Activated T-helper 1 cell treated with anti-CD3 and anti-CD28 coated beads, Interleukin-12 subunit alpha, Interleukin-12 subunit beta, Interleukin-2, Interleukin-4 antibody, amounts not matched to agents 30 ng/mL and 10 ng/mL and 1 ng/mL, durations not matched to agents 14 hours and 24 hours and 36 hours (primary cell): ENCODE measurements at regions not wholly inside any gene's neighbourhood (a gene's known extent, or its start where the extent isn't known, plus 50 kb on each side); places are given as distances from the start of the nearest gene placed in this dataset.
"Not testable (repeated sequence)": the region's sequence is repeated elsewhere in the genome, so short reads cannot be mapped to it uniquely, and the experiment has no call there.

Source experiments
- DNase-seq: peaks from one replicate; pipeline ENCODE4 v3.0.0; 2021; ENCODE audit warnings: low spot score
- H3K27ac Mint-ChIP-seq: one replicate; pipeline ENCODE4 v1.8.0; 2021; ENCODE audit warnings: mild to moderate bottlenecking, mixed read lengths
- H3K27me3 Mint-ChIP-seq: one replicate; pipeline ENCODE4 v1.8.0; 2022; ENCODE audit warnings: mild to moderate bottlenecking, moderate library complexity, mixed read lengths; ENCODE audit not compliant: insufficient read depth
- H3K36me3 Mint-ChIP-seq: one replicate; pipeline ENCODE4 v1.8.0; 2021; ENCODE audit warnings: low read depth, mixed read lengths
- H3K4me1 Mint-ChIP-seq: one replicate; pipeline ENCODE4 v1.8.0; 2021; ENCODE audit warnings: low read depth, mixed read lengths
- H3K4me3 Mint-ChIP-seq: one replicate; pipeline ENCODE4 v1.8.0; 2021; ENCODE audit warnings: mild to moderate bottlenecking, moderate library complexity, mixed read lengths
- H3K9me3 Mint-ChIP-seq: one replicate; pipeline ENCODE4 v1.8.0; 2021; ENCODE audit warnings: mixed read lengths
- intact Hi-C: fragments of 100-400 bp; cut with micrococcal nuclease; formaldehyde crosslinking; loops from one replicate; pipeline ENCODE4 v1.15.1; 2024

DNA sequence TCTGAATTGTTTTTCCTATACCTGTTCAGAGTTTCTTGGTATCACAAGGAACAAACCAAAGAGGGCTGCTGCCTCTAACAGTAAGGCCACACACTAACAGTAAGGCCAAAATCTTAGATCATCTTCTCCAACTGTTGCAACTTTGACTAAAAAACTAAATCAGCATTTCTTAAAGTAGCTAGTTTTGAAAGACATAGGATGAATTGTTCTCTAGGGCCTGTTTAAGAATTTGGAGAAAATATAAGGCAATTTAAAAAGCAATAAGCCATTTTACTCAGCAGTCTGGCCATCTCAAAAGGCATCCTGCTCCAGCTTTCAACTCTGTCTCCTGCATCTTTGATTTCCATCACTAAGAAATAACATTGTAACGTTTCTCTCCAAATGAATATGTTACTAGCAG is 105.0 kb upstream of the MON1B start:
- H3K4me3 Mint-ChIP-seq: no peak overlapping the region
- no peaks in the 10 kb centered on the region for H3K4me1 Mint-ChIP-seq
- no peaks in the 10 kb centered on the region for H3K9me3 Mint-ChIP-seq
- H3K27me3 Mint-ChIP-seq: no peaks in the 10 kb centered on the region
- no peak overlapping the region for H3K27ac Mint-ChIP-seq
- intact Hi-C loops: no loop called here
- no peaks in the 10 kb centered on the region for H3K36me3 Mint-ChIP-seq
- no peak for DNase-seq

DNA sequence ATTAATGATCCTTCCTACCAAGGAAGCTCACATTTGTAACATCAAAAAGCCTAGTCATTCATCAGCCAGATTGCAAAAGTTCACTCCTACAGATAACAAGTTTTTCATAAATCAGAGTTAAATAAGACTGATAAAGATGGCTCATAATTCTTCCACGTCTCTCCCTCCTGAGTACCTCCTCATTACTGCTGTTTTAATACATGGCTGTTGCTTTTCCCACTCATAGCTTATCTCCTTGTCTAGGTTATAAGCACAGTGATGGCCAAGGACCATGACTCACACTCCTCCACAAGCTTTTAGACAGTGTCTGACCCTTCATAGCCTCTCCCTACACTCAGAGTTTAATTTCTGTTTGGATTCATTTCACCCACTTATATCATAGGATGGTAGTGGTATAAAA is 100.9 kb upstream of the MON1B start:
- Mint-ChIP-seq H3K36me3 (no peaks in the 10 kb centered on the region), H3K4me1 (no peaks in the 10 kb centered on the region), H3K9me3 (no peaks in the 10 kb centered on the region), H3K4me3 (no peak overlapping the region), H3K27ac (no peak overlapping the region), H3K27me3 (no peaks in the 10 kb centered on the region)
- intact Hi-C loops: no loop called here
- no peak for DNase-seq

DNA sequence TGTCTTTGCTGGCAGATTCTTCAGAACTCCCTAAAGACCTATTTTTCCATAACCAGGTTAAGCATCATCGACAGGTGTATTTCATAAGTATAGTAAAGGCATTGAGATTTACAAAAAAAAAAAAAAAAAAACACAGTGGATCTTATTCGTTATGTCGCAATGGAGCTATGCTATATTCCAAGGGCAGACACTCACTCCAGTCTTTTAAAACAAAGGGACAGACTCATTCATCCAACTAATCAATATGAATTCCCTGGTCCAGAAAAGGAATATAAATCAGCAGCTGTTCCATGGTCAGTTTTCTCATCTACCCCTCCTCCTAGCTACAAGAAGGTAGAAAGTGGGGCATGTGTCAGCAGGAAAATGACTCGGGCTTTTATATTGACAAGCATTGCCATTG is 97.7 kb upstream of the MON1B start:
- Mint-ChIP-seq H3K36me3 (no peaks in the 10 kb centered on the region), H3K4me1 (no peaks in the 10 kb centered on the region), H3K27ac (no peak overlapping the region), H3K27me3 (no peaks in the 10 kb centered on the region), H3K9me3 (no peaks in the 10 kb centered on the region), H3K4me3 (no peak overlapping the region)
- no peak for DNase-seq
- intact Hi-C loops: no loop called here

DNA sequence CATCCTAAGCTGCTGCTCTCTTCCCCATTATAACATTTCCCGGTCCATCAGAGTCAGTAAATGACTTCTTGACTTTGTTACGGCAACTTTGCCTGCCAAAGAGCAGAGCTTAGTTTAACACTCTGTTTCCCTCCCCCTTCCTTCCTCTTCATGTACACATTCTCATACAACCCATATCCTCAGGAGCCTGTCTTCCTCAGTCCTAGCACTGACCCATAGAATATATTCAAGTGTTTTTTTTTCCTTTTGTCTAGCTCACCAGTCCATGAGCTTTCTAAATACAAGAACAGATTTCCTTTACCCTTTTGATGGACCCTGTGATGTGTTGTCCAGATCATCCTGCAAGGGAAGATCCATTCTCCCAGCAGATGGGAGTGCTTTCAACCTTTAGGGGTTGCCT is 97.0 kb upstream of the MON1B start:
- H3K4me3 Mint-ChIP-seq: no peak overlapping the region
- H3K27me3 Mint-ChIP-seq: no peaks in the 10 kb centered on the region
- DNase-seq: no peak
- H3K36me3 Mint-ChIP-seq: no peaks in the 10 kb centered on the region
- no peak overlapping the region for H3K27ac Mint-ChIP-seq
- intact Hi-C loops: no loop called here
- H3K4me1 Mint-ChIP-seq: no peaks in the 10 kb centered on the region
- H3K9me3 Mint-ChIP-seq: no peaks in the 10 kb centered on the region

DNA sequence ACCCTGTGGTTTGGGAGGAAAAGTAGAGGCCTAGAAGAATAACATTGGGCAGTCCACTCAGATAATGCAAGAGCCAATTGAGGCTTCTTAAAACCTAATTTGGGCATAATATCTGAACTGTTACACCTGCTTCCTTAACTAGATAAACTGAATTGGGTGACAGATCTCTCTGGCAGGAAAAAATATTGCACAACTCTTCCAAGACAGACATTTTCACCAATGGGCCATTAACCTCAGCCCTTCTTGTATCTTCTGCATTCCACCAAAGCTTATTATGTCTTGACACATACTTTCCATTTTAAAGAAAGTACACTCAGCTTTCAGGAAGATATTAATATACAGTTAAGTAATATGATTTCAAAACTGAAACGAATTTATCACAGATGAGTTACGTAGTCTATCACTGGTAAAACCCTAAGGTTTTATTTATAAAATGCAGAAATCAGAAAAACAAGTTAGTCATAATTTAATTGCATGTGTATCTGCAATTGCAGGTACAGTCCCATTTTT is 79.9 kb upstream of the MON1B start:
- H3K9me3 Mint-ChIP-seq: no peaks in the 10 kb centered on the region
- H3K4me3 Mint-ChIP-seq: no peak overlapping the region
- H3K36me3 Mint-ChIP-seq: no peaks in the 10 kb centered on the region

DNA sequence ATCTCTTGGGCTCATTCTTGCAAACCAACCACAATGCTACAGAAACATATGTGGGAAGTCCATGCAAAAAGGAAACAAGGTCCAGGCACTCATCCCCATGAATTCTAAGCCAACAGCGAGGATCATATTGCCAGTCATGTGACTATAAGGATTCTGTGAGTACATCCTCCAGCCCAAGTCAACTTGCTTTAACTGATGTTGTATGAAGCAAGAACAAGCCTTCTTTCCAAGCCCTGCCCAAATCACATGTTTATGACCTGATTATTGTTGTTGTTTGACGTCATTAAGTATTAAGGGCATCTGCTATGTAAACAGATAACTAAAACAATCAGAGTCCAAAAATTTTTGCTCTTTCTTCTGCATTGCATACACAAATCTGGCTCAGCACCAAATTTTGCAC is 78.2 kb upstream of the MON1B start:
- intact Hi-C loops: no loop called here
- no peaks in the 10 kb centered on the region for H3K9me3 Mint-ChIP-seq
- DNase-seq: no peak
- no peaks in the 10 kb centered on the region for H3K27me3 Mint-ChIP-seq
- no peak overlapping the region for H3K4me3 Mint-ChIP-seq
- no peak overlapping the region for H3K27ac Mint-ChIP-seq
- no peaks in the 10 kb centered on the region for H3K4me1 Mint-ChIP-seq
- H3K36me3 Mint-ChIP-seq: no peaks in the 10 kb centered on the region

More for the DNA sequence above, 79.9 kb upstream of the MON1B start:
- intact Hi-C loops: no loop called here
- H3K4me1 Mint-ChIP-seq: no peaks in the 10 kb centered on the region
- no peak for DNase-seq
- H3K27me3 Mint-ChIP-seq: no peaks in the 10 kb centered on the region
- H3K27ac Mint-ChIP-seq: no peak overlapping the region

DNA sequence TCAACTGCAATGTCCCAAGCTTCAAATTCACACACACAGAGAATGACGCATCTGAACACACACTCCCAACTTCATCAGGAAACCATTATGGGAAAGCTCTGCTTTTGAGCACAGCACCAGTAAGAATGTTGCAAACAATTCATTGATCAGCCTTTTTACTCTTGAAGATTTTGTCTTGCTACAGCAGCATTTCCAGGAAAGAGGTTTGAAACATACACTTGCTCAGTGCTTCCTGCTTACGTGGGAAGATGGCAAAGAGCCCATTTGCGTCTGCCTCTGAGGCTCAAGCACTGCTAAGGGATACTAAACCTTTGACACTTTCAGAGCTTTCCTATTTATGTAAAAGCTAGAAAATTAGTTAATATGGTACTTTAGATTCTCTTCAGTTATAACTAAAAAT is 77.2 kb upstream of the MON1B start:
- H3K27me3 Mint-ChIP-seq: no peaks in the 10 kb centered on the region
- DNase-seq: no peak
- intact Hi-C loops: no loop called here
- H3K36me3 Mint-ChIP-seq: no peaks in the 10 kb centered on the region
- no peaks in the 10 kb centered on the region for H3K4me1 Mint-ChIP-seq
- H3K27ac Mint-ChIP-seq: no peak overlapping the region
- no peaks in the 10 kb centered on the region for H3K9me3 Mint-ChIP-seq
- H3K4me3 Mint-ChIP-seq: no peak overlapping the region

DNA sequence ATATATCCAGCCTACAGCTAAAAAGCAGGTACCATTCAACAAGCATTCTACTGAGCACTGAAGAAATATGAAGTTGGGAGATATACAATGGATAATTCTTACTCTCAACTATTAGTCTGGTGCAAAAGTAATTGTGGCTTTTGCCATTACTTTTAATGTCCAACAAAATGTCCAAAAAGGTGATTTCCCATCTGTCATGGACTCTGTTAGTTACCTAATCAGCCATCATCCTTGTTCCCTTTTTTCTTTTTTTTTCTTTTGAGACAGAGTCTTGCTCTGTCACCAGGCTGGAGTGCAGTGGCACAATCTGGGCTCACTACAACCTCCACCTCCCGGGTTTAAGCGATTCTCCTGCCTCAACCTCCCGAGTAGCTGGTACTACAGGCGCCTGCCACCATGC is 76.6 kb upstream of the MON1B start:
- H3K27me3 Mint-ChIP-seq, H3K36me3 Mint-ChIP-seq, H3K27ac Mint-ChIP-seq, intact Hi-C loops, H3K4me3 Mint-ChIP-seq, DNase-seq, H3K9me3 Mint-ChIP-seq, H3K4me1 Mint-ChIP-seq: not testable (repeated sequence)

DNA sequence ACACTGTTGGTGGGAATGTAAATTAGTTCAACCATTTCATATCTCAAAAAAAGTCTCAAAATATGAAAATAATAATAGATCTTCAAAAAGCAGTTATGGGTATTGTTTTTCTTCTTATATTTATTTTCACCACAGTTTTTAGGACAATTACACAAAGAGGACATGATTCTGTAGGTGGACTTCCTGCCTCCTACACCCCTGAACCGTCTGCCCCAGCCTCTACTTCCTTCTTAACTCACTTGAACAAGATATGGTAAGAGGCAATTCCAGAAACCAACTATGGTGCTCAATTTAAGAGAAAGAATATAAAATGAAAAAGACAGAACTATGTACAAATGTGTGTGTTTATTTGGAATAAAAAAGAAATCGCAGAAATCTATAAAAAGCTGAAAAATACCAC is 74.1 kb upstream of the MON1B start:
- Mint-ChIP-seq H3K4me3 (no peak overlapping the region), H3K27ac (no peak overlapping the region), H3K9me3 (no peaks in the 10 kb centered on the region), H3K4me1 (no peaks in the 10 kb centered on the region), H3K36me3 (no peaks in the 10 kb centered on the region), H3K27me3 (no peaks in the 10 kb centered on the region)
- intact Hi-C loops: no loop called here
- DNase-seq: no peak

DNA sequence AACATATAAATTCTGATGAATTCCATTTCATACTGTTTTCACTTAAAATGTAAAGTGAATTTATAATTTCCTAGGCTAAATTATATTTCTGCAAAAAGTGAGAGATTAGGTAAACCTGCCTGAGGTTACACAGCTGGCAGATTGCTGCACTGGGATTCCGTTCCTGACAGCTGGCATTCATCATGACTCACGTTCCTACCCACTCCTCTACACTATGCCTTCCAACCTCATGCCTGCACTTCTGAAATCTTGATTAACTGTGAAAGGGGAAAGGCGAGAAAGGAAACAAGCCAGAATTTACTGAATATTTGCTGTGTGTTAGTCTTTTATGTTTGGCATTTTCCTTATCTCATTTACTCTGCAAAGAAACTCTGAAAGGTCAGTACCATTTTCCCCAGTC is 73.3 kb upstream of the MON1B start:
- no peak overlapping the region for H3K4me3 Mint-ChIP-seq
- H3K36me3 Mint-ChIP-seq: no peaks in the 10 kb centered on the region
- intact Hi-C loops: no loop called here
- no peak for DNase-seq
- no peaks in the 10 kb centered on the region for H3K4me1 Mint-ChIP-seq
- no peak overlapping the region for H3K27ac Mint-ChIP-seq
- no peaks in the 10 kb centered on the region for H3K27me3 Mint-ChIP-seq
- no peaks in the 10 kb centered on the region for H3K9me3 Mint-ChIP-seq

DNA sequence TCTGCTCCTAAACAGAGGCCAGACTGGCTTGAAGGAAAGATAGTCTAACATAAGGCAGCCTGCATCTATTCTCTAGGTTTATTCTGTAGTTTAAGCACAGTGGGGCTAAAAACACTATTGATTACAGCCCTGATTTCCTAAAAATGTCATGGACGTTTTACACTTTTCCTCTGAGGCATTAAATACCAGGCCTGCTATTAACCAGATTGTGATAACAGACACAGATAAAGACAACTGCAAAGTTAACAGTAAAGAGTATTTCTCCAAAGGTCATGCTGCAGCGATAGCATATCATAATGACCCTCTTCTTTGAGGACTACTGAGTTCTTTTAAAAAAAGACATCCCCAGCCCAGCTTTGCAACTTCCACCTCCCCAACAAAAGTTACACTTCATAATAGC is 59.6 kb upstream of the MON1B start:
- no peaks in the 10 kb centered on the region for H3K27me3 Mint-ChIP-seq
- no peaks in the 10 kb centered on the region for H3K9me3 Mint-ChIP-seq
- no peaks in the 10 kb centered on the region for H3K36me3 Mint-ChIP-seq
- no peaks in the 10 kb centered on the region for H3K4me1 Mint-ChIP-seq
- no peak overlapping the region for H3K4me3 Mint-ChIP-seq
- DNase-seq: no peak
- no peak overlapping the region for H3K27ac Mint-ChIP-seq
- intact Hi-C loops: no loop called here

DNA sequence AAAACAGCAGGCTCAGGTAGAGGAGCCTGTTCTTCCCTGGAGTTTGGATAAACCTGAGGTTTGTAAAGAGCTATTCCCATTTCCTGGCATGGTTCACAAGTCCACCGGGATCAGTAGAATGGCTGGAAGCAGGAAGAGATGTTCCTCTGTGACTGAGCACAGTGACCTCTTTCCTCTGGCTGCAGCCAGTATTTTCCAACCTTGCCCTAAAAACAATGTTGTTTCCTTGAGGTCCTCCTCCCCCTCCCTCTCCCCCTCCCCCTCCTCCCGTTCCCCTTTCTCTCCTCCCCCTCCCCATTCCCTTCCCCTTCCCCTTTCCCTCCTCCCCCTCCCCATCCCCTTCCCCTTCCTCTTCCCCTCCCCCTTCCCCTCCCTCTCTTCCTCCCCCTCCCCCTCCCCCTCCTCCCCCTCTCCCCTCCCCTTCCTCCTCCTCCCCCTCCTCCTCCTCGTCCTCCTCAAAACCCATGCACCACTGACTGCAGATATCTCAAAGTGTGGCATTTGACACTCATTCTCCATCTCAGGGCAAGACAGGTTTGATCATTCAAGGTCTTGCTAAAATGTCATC is 58.9 kb upstream of the MON1B start:
- intact Hi-C loops: no loop called here
- Mint-ChIP-seq H3K27me3 (no peaks in the 10 kb centered on the region), H3K9me3 (no peaks in the 10 kb centered on the region), H3K4me1 (no peaks in the 10 kb centered on the region), H3K27ac (no peak overlapping the region), H3K36me3 (no peaks in the 10 kb centered on the region), H3K4me3 (no peak overlapping the region)
- no peak for DNase-seq

DNA sequence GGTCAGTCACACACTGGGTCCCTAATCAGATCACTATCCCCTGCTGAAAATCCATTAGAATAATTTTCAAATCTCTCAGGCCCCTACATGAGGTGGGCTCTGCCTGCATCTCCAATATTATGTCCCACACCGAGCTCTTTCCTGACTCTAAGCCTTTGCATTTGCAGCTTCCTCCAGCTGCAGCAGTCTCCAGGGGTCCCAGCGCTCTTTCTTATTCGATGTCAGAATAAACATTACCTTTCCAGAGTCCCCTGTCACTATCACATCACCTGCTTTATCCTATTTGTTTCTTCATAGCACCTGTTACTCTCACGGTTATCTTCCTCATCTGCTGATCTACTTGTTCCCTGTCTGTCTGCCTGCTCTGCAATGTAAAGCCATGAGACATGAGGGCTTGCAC is 57.3 kb upstream of the MON1B start:
- Mint-ChIP-seq H3K9me3 (no peaks in the 10 kb centered on the region), H3K27me3 (no peaks in the 10 kb centered on the region), H3K27ac (no peak overlapping the region), H3K4me3 (no peak overlapping the region), H3K36me3 (no peaks in the 10 kb centered on the region), H3K4me1 (no peaks in the 10 kb centered on the region)
- DNase-seq: no peak
- intact Hi-C loops: no loop called here

DNA sequence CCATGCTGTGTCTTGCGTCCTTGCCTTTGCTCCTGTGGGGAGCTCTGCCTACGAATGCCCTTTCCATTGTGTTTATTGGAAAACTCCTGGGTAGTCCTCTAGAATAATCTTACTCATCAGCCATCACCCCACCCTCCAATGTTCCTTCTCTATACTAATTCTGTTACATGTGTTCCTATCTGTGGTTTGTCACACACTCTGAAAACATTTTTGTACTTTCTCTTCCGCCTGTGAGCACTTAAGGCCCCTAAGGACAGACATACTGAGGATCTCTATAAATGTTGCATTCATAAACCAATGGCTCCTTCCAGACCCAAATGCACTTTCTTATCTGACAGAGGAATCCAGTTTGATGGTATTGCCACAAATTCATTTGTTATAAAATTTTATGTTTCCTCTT is 53.9 kb upstream of the MON1B start:
- Mint-ChIP-seq H3K27ac (no peak overlapping the region), H3K4me1 (no peaks in the 10 kb centered on the region), H3K36me3 (no peaks in the 10 kb centered on the region), H3K4me3 (no peak overlapping the region), H3K9me3 (no peaks in the 10 kb centered on the region), H3K27me3 (no peaks in the 10 kb centered on the region)
- intact Hi-C loops: no loop called here
- no peak for DNase-seq
